ENCODE measurements at regions not wholly inside any gene's neighbourhood (a gene's known extent, or its start where the extent isn't known, plus 50 kb on each side); places are given as distances from the start of the nearest gene placed in this dataset.

GRCh38 chr3:86658876-86659275 lies 332.1 kb downstream of the VGLL3 start:
- Mint-ChIP-seq H3K4me3 (no peak overlapping the region), H3K9me3 (peaks cover 0 to 7% (median 4%) of the 10 kb centered on the region in 8 donors), H3K27me3 (no peaks in the 10 kb centered on the region), H3K4me1 (no peaks in the 10 kb centered on the region), H3K27ac (no peak overlapping the region), H3K36me3 (no peaks in the 10 kb centered on the region)
- CTCF ChIA-PET (ENCODE audit: partially characterized antibody): no interaction called here
- no peaks in the 10 kb centered on the region for H3K9me3 ChIP-seq (ENCODE audit: control insufficient read depth in 1 of 2, low read length in 2 of 2)
- H3K27ac ChIP-seq (ENCODE audit: low read depth, low read length): no peak overlapping the region
- DNase-seq: no peak
- H3K4me1 ChIP-seq (ENCODE audit: insufficient read depth, low read length): no peaks in the 10 kb centered on the region
- H3K36me3 ChIP-seq (ENCODE audit: insufficient read depth, low read length): no peaks in the 10 kb centered on the region
- no peak overlapping the region for H3K4me3 ChIP-seq (ENCODE audit: low read length in 2 of 2)
- POLR2A ChIA-PET (ENCODE audit: partially characterized antibody): no interaction called here
- intact Hi-C loops (cut with micrococcal nuclease): no loop called here
- no peaks in the 10 kb centered on the region for H3K27me3 ChIP-seq (ENCODE audit: insufficient read depth, low read length)

GRCh38 chr3:86654806-86655460 lies 336.0 kb downstream of the VGLL3 start:
- no peak overlapping the region for H3K27ac ChIP-seq (ENCODE audit: low read depth, low read length)
- ChIA-PET POLR2A (ENCODE audit: partially characterized antibody) (no interaction called here), CTCF (ENCODE audit: partially characterized antibody) (no interaction called here)
- intact Hi-C loops (cut with micrococcal nuclease): no loop called here
- DNase-seq: no peak
- Mint-ChIP-seq H3K27ac (no peak overlapping the region), H3K9me3 (peaks cover 0 to 5% (median under 1%) of the 10 kb centered on the region in 8 donors), H3K4me3 (no peak overlapping the region), H3K36me3 (no peaks in the 10 kb centered on the region), H3K27me3 (no peaks in the 10 kb centered on the region), H3K4me1 (no peaks in the 10 kb centered on the region)
- H3K9me3 ChIP-seq (ENCODE audit: control insufficient read depth in 1 of 2, low read length in 2 of 2): no peaks in the 10 kb centered on the region
- no peaks in the 10 kb centered on the region for H3K4me1 ChIP-seq (ENCODE audit: insufficient read depth, low read length)
- no peaks in the 10 kb centered on the region for H3K36me3 ChIP-seq (ENCODE audit: insufficient read depth, low read length)
- H3K27me3 ChIP-seq (ENCODE audit: insufficient read depth, low read length): no peaks in the 10 kb centered on the region
- no peak overlapping the region for H3K4me3 ChIP-seq (ENCODE audit: low read length in 2 of 2)

- intact Hi-C loops (cut with micrococcal nuclease): no loop called here
- Mint-ChIP-seq H3K4me3 (no peak overlapping the region), H3K27ac (no peak overlapping the region), H3K27me3 (no peaks in the 10 kb centered on the region), H3K9me3 (peaks cover 0 to 5% (median under 1%) of the 10 kb centered on the region in 8 donors), H3K36me3 (no peaks in the 10 kb centered on the region), H3K4me1 (no peaks in the 10 kb centered on the region)
- no peak overlapping the region for H3K4me3 ChIP-seq (ENCODE audit: low read length in 2 of 2)
- no peaks in the 10 kb centered on the region for H3K9me3 ChIP-seq (ENCODE audit: control insufficient read depth in 1 of 2, low read length in 2 of 2)
- ChIA-PET POLR2A (ENCODE audit: partially characterized antibody) (no interaction called here), CTCF (ENCODE audit: partially characterized antibody) (no interaction called here)
- no peaks in the 10 kb centered on the region for H3K27me3 ChIP-seq (ENCODE audit: insufficient read depth, low read length)
- no peaks in the 10 kb centered on the region for H3K36me3 ChIP-seq (ENCODE audit: insufficient read depth, low read length)
- no peaks in the 10 kb centered on the region for H3K4me1 ChIP-seq (ENCODE audit: insufficient read depth, low read length)
- no peak overlapping the region for H3K27ac ChIP-seq (ENCODE audit: low read depth, low read length)
- DNase-seq: no peak
These were observed 337.2 kb downstream of the VGLL3 start for GRCh38 chr3:86653661-86654205.

GRCh38 chr3:86648087-86648486 lies 342.9 kb downstream of the VGLL3 start:
- Mint-ChIP-seq H3K36me3 (no peaks in the 10 kb centered on the region), H3K27ac (no peak overlapping the region), H3K27me3 (no peaks in the 10 kb centered on the region), H3K9me3 (peaks cover 1 to 8% (median 3%) of the 10 kb centered on the region in 8 donors), H3K4me3 (no peak overlapping the region), H3K4me1 (no peaks in the 10 kb centered on the region)
- no peak for DNase-seq
- ChIA-PET POLR2A (ENCODE audit: partially characterized antibody) (no interaction called here), CTCF (ENCODE audit: partially characterized antibody) (no interaction called here)
- H3K9me3 ChIP-seq (ENCODE audit: control insufficient read depth in 1 of 2, low read length in 2 of 2): no peaks in the 10 kb centered on the region
- no peaks in the 10 kb centered on the region for H3K4me1 ChIP-seq (ENCODE audit: insufficient read depth, low read length)
- intact Hi-C loops (cut with micrococcal nuclease): no loop called here
- H3K27me3 ChIP-seq (ENCODE audit: insufficient read depth, low read length): no peaks in the 10 kb centered on the region
- H3K27ac ChIP-seq (ENCODE audit: low read depth, low read length): no peak overlapping the region
- no peak overlapping the region for H3K4me3 ChIP-seq (ENCODE audit: low read length in 2 of 2)
- H3K36me3 ChIP-seq (ENCODE audit: insufficient read depth, low read length): no peaks in the 10 kb centered on the region

- no peaks in the 10 kb centered on the region for H3K27me3 ChIP-seq (ENCODE audit: insufficient read depth, low read length)
- POLR2A ChIA-PET (ENCODE audit: partially characterized antibody): no interaction called here
- intact Hi-C loops (cut with micrococcal nuclease): no loop called here
These were observed 345.2 kb downstream of the VGLL3 start for GRCh38 chr3:86645756-86646155.

GRCh38 chr3:86634361-86634760 lies 356.6 kb downstream of the VGLL3 start:
- no peaks in the 10 kb centered on the region for H3K36me3 Mint-ChIP-seq
- POLR2A ChIA-PET (ENCODE audit: partially characterized antibody): no interaction called here

More at GRCh38 chr3:86645756-86646155, 345.2 kb downstream of the VGLL3 start:
- DNase-seq: no peak
- Histone ChIP-seq H3K4me3 (ENCODE audit: low read length in 2 of 2) (no peak overlapping the region), H3K27ac (ENCODE audit: low read depth, low read length) (no peak overlapping the region), H3K9me3 (ENCODE audit: control insufficient read depth in 1 of 2, low read length in 2 of 2) (no peaks in the 10 kb centered on the region), H3K4me1 (ENCODE audit: insufficient read depth, low read length) (no peaks in the 10 kb centered on the region), H3K36me3 (ENCODE audit: insufficient read depth, low read length) (no peaks in the 10 kb centered on the region)
- CTCF ChIA-PET (ENCODE audit: partially characterized antibody): no interaction called here
- Mint-ChIP-seq H3K4me1 (no peaks in the 10 kb centered on the region), H3K9me3 (peaks cover 1 to 9% (median 4%) of the 10 kb centered on the region in 8 donors), H3K36me3 (no peaks in the 10 kb centered on the region), H3K4me3 (no peak overlapping the region), H3K27me3 (no peaks in the 10 kb centered on the region), H3K27ac (no peak overlapping the region)

GRCh38 chr3:86629511-86629910 lies 361.4 kb downstream of the VGLL3 start:
- ChIA-PET POLR2A (ENCODE audit: partially characterized antibody) (no interaction called here), CTCF (ENCODE audit: partially characterized antibody) (no interaction called here)
- no peak overlapping the region for H3K4me3 Mint-ChIP-seq
- no peak for DNase-seq
- Histone ChIP-seq H3K9me3 (ENCODE audit: control insufficient read depth in 1 of 2, low read length in 2 of 2) (no peaks in the 10 kb centered on the region), H3K4me1 (ENCODE audit: insufficient read depth, low read length) (no peaks in the 10 kb centered on the region), H3K27ac (ENCODE audit: low read depth, low read length) (no peak overlapping the region), H3K36me3 (ENCODE audit: insufficient read depth, low read length) (no peaks in the 10 kb centered on the region), H3K4me3 (ENCODE audit: low read length in 2 of 2) (no peak overlapping the region), H3K27me3 (ENCODE audit: insufficient read depth, low read length) (no peaks in the 10 kb centered on the region)
- H3K27ac Mint-ChIP-seq: no peak overlapping the region
- no peaks in the 10 kb centered on the region for H3K36me3 Mint-ChIP-seq
- H3K9me3 Mint-ChIP-seq: peaks cover 0 to 10% (median under 1%) of the 10 kb centered on the region in 8 donors
- no peaks in the 10 kb centered on the region for H3K27me3 Mint-ChIP-seq
- H3K4me1 Mint-ChIP-seq: no peaks in the 10 kb centered on the region
- intact Hi-C loops (cut with micrococcal nuclease): no loop called here

More at GRCh38 chr3:86634361-86634760, 356.6 kb downstream of the VGLL3 start:
- no peak overlapping the region for H3K4me3 ChIP-seq (ENCODE audit: low read length in 2 of 2)
- Mint-ChIP-seq H3K27me3 (no peaks in the 10 kb centered on the region), H3K9me3 (peaks cover 0 to 9% (median 7%) of the 10 kb centered on the region in 8 donors), H3K27ac (no peak overlapping the region), H3K4me1 (no peaks in the 10 kb centered on the region), H3K4me3 (no peak overlapping the region)
- no peak overlapping the region for H3K27ac ChIP-seq (ENCODE audit: low read depth, low read length)
- no peaks in the 10 kb centered on the region for H3K36me3 ChIP-seq (ENCODE audit: insufficient read depth, low read length)
- H3K27me3 ChIP-seq (ENCODE audit: insufficient read depth, low read length): no peaks in the 10 kb centered on the region
- H3K4me1 ChIP-seq (ENCODE audit: insufficient read depth, low read length): no peaks in the 10 kb centered on the region
- no peaks in the 10 kb centered on the region for H3K9me3 ChIP-seq (ENCODE audit: control insufficient read depth in 1 of 2, low read length in 2 of 2)
- intact Hi-C loops (cut with micrococcal nuclease): no loop called here
- no peak for DNase-seq
- CTCF ChIA-PET (ENCODE audit: partially characterized antibody): no interaction called here
